ENCODE measurements at regions not wholly inside any gene's neighbourhood (a gene's known extent, or its start where the extent isn't known, plus 50 kb on each side); places are given as distances from the start of the nearest gene placed in this dataset.
A peak's percentile ranks its signal among the peaks of the same experiment; 100 is the strongest.

DNA sequence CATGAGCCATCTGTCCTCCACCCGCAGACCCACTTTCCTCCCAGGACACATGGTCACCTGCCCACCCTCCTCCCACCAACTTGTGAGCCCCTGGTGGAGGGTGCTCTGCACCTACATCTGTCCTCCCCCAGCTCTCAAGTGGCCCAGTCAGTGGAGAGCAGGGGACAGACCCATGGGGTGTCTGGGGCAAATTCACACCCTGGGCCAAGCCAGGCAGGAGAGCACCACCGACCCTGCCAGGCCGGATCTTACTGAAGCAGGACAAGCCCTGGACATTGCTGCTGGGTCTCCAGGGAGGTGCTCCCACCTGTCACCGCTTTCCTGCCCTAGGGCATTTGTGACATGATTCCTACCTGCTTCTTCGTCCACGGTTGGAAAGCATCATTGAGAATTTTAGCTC is 221.6 kb downstream of the TUBA3C start:
- DNase-seq = no peak
- Histone ChIP-seq H3K27ac (no peak overlapping the region), H3K4me1 (no peaks in the 10 kb centered on the region), H3K27me3 (no peaks in the 10 kb centered on the region), H3K9me3 (peaks cover 0 to 36% (median 16%) of the 10 kb centered on the region in 4 donors), H3K4me3 (no peak overlapping the region), H3K36me3 (no peaks in the 10 kb centered on the region)
- no peak for ATAC-seq (ENCODE audit: low FRiP score in 2 of 2)
- WGBS, 2 donors = 87 to 100% methylated on average over 1 to 6 of the region's 6 CpGs
- TF ChIP-seq POLR2A (IDR thresholded peaks at IDR 0.05) (no peak), POLR2AphosphoS5 (IDR thresholded peaks at IDR 0.05) (no peak), CTCF (IDR thresholded peaks at IDR 0.05) (no peak), EP300 (IDR thresholded peaks at IDR 0.05) (no peak)

DNA sequence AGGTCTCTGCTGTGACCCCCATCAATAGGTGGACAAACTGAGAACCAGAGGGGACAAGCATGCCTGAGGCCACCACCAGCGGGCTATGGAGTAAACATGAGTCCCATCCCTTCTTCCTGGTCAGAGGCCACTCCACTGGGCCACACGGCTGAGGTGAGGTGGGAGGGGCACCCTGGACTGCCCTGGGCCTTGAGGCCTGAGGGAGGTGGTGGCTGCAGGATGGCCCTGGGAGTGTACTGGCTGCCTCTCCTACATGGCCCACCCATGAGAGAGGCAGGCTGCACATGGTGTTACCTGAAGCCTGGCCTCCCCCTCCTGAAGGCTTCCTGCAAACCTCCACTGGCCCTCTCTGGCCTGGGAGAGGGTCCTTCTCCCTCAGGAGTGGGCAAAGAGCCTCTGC is 222.4 kb downstream of the TUBA3C start:
- TF ChIP-seq EP300 (IDR thresholded peaks at IDR 0.05) = no peak
- TF ChIP-seq POLR2A (IDR thresholded peaks at IDR 0.05) = no peak
- no peak for TF ChIP-seq CTCF (IDR thresholded peaks at IDR 0.05)
- TF ChIP-seq POLR2AphosphoS5 (IDR thresholded peaks at IDR 0.05) = no peak
- WGBS, 2 donors = 20 to 57% methylated on average over 1 of the region's 2 CpGs
- H3K9me3 ChIP-seq = peaks cover 0 to 36% (median 16%) of the 10 kb centered on the region in 4 donors
- H3K4me1 ChIP-seq = no peaks in the 10 kb centered on the region
- no peak overlapping the region for H3K4me3 ChIP-seq
- DNase-seq (peak in 1 of 2 donors; percentile 25), ATAC-seq (ENCODE audit: low FRiP score in 2 of 2) (no peak)
- no peaks in the 10 kb centered on the region for H3K27me3 ChIP-seq
- no peaks in the 10 kb centered on the region for H3K36me3 ChIP-seq
- no peak overlapping the region for H3K27ac ChIP-seq

DNA sequence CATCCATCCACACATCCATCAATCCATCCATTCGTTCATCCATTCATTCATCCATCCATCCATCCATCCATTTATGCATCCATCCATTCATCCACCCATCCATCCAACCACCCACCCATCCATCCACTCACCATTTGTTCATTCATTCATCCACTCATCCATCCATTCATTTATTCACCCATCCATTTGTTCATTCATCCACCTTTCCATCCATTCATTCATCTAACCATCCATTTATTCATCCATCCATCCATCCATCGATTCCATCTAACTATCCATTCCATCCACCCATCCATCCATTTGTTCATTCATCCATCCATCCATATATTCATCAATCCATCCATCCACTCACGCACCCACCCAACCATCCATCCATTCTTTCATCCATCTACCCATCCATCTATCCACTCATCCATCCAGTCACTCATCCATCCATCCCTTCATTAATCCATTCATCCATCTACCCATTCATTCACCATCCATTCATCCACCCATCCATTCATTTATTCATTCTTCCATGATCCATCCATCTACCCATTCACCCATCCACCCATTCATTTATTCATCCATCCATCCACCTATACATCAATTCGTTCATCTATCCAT is 225.0 kb downstream of the TUBA3C start:
- no peak for DNase-seq
- ATAC-seq (ENCODE audit: low FRiP score in 2 of 2) = no peak
- Histone ChIP-seq H3K36me3 (no peaks in the 10 kb centered on the region), H3K9me3 (peaks cover 0 to 36% (median 16%) of the 10 kb centered on the region in 4 donors), H3K27me3 (no peaks in the 10 kb centered on the region), H3K4me1 (no peaks in the 10 kb centered on the region), H3K27ac (no peak overlapping the region), H3K4me3 (no peak overlapping the region)
- 71 to 77% methylated on average over 4 of the region's 4 CpGs for WGBS, 2 donors
- TF ChIP-seq EP300 (IDR thresholded peaks at IDR 0.05) = no peak
- TF ChIP-seq CTCF (IDR thresholded peaks at IDR 0.05) = no peak
- no peak for TF ChIP-seq POLR2AphosphoS5 (IDR thresholded peaks at IDR 0.05)
- TF ChIP-seq POLR2A (IDR thresholded peaks at IDR 0.05) = no peak

GRCh38 chr13:18954254-18954653 is 227.4 kb downstream of the TUBA3C start:
- no peak overlapping the region for H3K27ac ChIP-seq
- H3K4me1 ChIP-seq = no peaks in the 10 kb centered on the region
- DNase-seq (peak in 1 of 2 donors; percentile 24), ATAC-seq (ENCODE audit: low FRiP score in 2 of 2) (no peak)
- no peak overlapping the region for H3K4me3 ChIP-seq
- peaks cover 0 to 20% (median 14%) of the 10 kb centered on the region in 4 donors for H3K9me3 ChIP-seq
- TF ChIP-seq POLR2AphosphoS5 (IDR thresholded peaks at IDR 0.05) = no peak
- no peak for TF ChIP-seq POLR2A (IDR thresholded peaks at IDR 0.05)
- no peak for TF ChIP-seq CTCF (IDR thresholded peaks at IDR 0.05)
- no peak for TF ChIP-seq EP300 (IDR thresholded peaks at IDR 0.05)
- 72 to 77% methylated on average over 4 to 5 of the region's 5 CpGs for WGBS, 2 donors
- H3K36me3 ChIP-seq = no peaks in the 10 kb centered on the region
- H3K27me3 ChIP-seq = no peaks in the 10 kb centered on the region
